Sigmoid colon (tissue), 6 donors: ENCODE measurements at regions not wholly inside any gene's neighbourhood (a gene's known extent, or its start where the extent isn't known, plus 50 kb on each side); places are given as distances from the start of the nearest gene placed in this dataset.

Experiments used
- DNase-seq: peaks from one replicate; pipeline ENCODE4 v3.0.0-alpha.2; 2019
- H3K27ac ChIP-seq, 4 donors: fragments of 200-600 bp; sonication (generic); one replicate each; pipeline ENCODE4 v1.5.1; 2016 to 2019; ENCODE audit warnings: mild to moderate bottlenecking in 1 of 4
- H3K27me3 ChIP-seq, 3 donors: fragments of 200-600 bp; sonication (generic); one replicate each; pipeline ENCODE4 v1.5.1; 2019; ENCODE audit warnings: mild to moderate bottlenecking in 1 of 3
- H3K36me3 ChIP-seq, 4 donors: fragments of 200-600 bp; sonication (generic); one replicate each; pipeline ENCODE4 v1.5.1; 2016 to 2019
- H3K4me1 ChIP-seq, 4 donors: fragments of 200-600 bp; sonication (generic); one replicate each; pipeline ENCODE4 v1.5.1; 2017 to 2019
- H3K4me3 ChIP-seq, 4 donors: fragments of 200-600 bp; sonication (generic); one replicate each; pipeline ENCODE4 v1.5.1; 2017 to 2019; ENCODE audit warnings: mild to moderate bottlenecking in 2 of 4, moderate library complexity in 1 of 4
- H3K9me3 ChIP-seq, 4 donors: fragments of 200-600 bp in 3 of 4; sonication (generic) in 3 of 4; one replicate each; pipeline versions ENCODE4 v1.5.1 to v1.6.1; 2013 to 2019
- CTCF ChIP-seq, 4 experiments: fragments of 450-650 bp in 3 of 4; fragments of 200-600 bp in 1 of 4; IDR thresholded peaks; one replicate each; pipeline ENCODE4 v1.5.1; 2016 to 2019; ENCODE audit warnings: antibody characterized with exemption in 4 of 4, mild to moderate bottlenecking in 3 of 4, moderate library complexity in 2 of 4
- EP300 ChIP-seq, 4 donors: sonication (generic); formaldehyde crosslinking; IDR thresholded peaks; one replicate each; pipeline ENCODE4 v1.6.1; 2017; ENCODE audit warnings: antibody characterized with exemption in 4 of 4
- POLR2A ChIP-seq, 2 donors: fragments of 450-650 bp; IDR thresholded peaks; one replicate each; pipeline ENCODE4 v1.6.1; 2016; ENCODE audit warnings: antibody characterized with exemption in 2 of 2, mild to moderate bottlenecking in 2 of 2, moderate library complexity in 2 of 2
- POLR2AphosphoS5 ChIP-seq, 4 donors: sonication (generic); formaldehyde crosslinking; IDR thresholded peaks; one replicate each; pipeline ENCODE4 v1.6.1; 2017; ENCODE audit warnings: antibody characterized with exemption in 4 of 4
- WGBS, 2 donors: extraction: QIAGEN DNeasy Blood & Tissue Kit; methylation state at CpG; one replicate each; pipeline ENCODE4 v1.1.7; 2013; 5-methylcytosine and 5-hydroxymethylcytosine counted together
- intact Hi-C: fragments of 100-400 bp; cut with DNase I; formaldehyde crosslinking; loops from one replicate; pipeline ENCODE4 v1.15.1; 2023
- small RNA-seq, 3 donors: library from RNA; depleted of rRNA; stranded (forward); fragments of <200 nt; gene quantifications; one replicate each; pipeline ENCODE3, GENCODE V24; 2016
- donor health status: healthy with polysubstance abuse.
- donor health status: healthy.

- H3K27ac ChIP-seq = no peak overlapping the region
- TF ChIP-seq POLR2AphosphoS5 (IDR thresholded peaks at IDR 0.05) (no peak), CTCF (IDR thresholded peaks at IDR 0.05) (no peak), EP300 (IDR thresholded peaks at IDR 0.05) (no peak), POLR2A (IDR thresholded peaks at IDR 0.05) (no peak)
- intact Hi-C loops = no loop called here
- DNase-seq = no peak
- H3K36me3 ChIP-seq = no peaks in the 10 kb centered on the region
- H3K4me3 ChIP-seq = no peak overlapping the region
- H3K4me1 ChIP-seq = peaks cover 0 to 12% (median 3%) of the 10 kb centered on the region in 4 donors
- no peaks in the 10 kb centered on the region for H3K9me3 ChIP-seq
- no peaks in the 10 kb centered on the region for H3K27me3 ChIP-seq
Observed at GRCh38 chr17:70017941-70018340, 57.1 kb upstream of the KCNJ16 start.

GRCh38 chr17:70021726-70022125 lies 53.3 kb upstream of the KCNJ16 start:
- 92 to 93% methylated on average over 5 of the region's 5 CpGs for WGBS, 2 donors
- TF ChIP-seq POLR2AphosphoS5 (IDR thresholded peaks at IDR 0.05) (no peak), CTCF (IDR thresholded peaks at IDR 0.05) (no peak), EP300 (IDR thresholded peaks at IDR 0.05) (no peak), POLR2A (IDR thresholded peaks at IDR 0.05) (no peak)
- peaks cover 0 to 12% (median 3%) of the 10 kb centered on the region in 4 donors for H3K4me1 ChIP-seq
- H3K27ac ChIP-seq = peak overlapping the region in 1 of 4 donors; percentile 65
- H3K27me3 ChIP-seq = no peaks in the 10 kb centered on the region
- intact Hi-C loops = no loop called here
- H3K4me3 ChIP-seq = no peak overlapping the region
- DNase-seq = no peak
- no peaks in the 10 kb centered on the region for H3K36me3 ChIP-seq
- no peaks in the 10 kb centered on the region for H3K9me3 ChIP-seq

GRCh38 chr17:70022175-70022574 lies 52.9 kb upstream of the KCNJ16 start:
- H3K27ac ChIP-seq = peak overlapping the region in 1 of 4 donors; percentile 65
- peaks cover 0 to 12% (median 3%) of the 10 kb centered on the region in 4 donors for H3K4me1 ChIP-seq
- H3K4me3 ChIP-seq = no peak overlapping the region
- no peak for TF ChIP-seq POLR2AphosphoS5 (IDR thresholded peaks at IDR 0.05)
- TF ChIP-seq CTCF (IDR thresholded peaks at IDR 0.05) = no peak
- no peak for TF ChIP-seq EP300 (IDR thresholded peaks at IDR 0.05)
- TF ChIP-seq POLR2A (IDR thresholded peaks at IDR 0.05) = no peak
- no peak for DNase-seq
- intact Hi-C loops = no loop called here
- no peaks in the 10 kb centered on the region for H3K9me3 ChIP-seq
- no peaks in the 10 kb centered on the region for H3K36me3 ChIP-seq
- 76 to 77% methylated on average over 3 of the region's 3 CpGs for WGBS, 2 donors
- H3K27me3 ChIP-seq = no peaks in the 10 kb centered on the region

GRCh38 chr17:70024253-70024652 lies 50.8 kb upstream of the KCNJ16 start:
- no peak for DNase-seq
- Histone ChIP-seq H3K9me3 (no peaks in the 10 kb centered on the region), H3K4me3 (no peak overlapping the region), H3K27me3 (no peaks in the 10 kb centered on the region), H3K27ac (no peak overlapping the region), H3K36me3 (no peaks in the 10 kb centered on the region), H3K4me1 (peaks cover 0 to 12% (median 3%) of the 10 kb centered on the region in 4 donors)
- no peak for TF ChIP-seq POLR2AphosphoS5 (IDR thresholded peaks at IDR 0.05)
- intact Hi-C loops = no loop called here
- WGBS, 2 donors = 97 to 99% methylated on average over 1 of the region's 1 CpG

Small RNAs in the stretch of these regions (small RNA-seq; reads per million reads assigned to genes)
- gene AC002545.1 = 0 reads per million in 3 donors
- 0 reads per million in 3 donors for gene RF00019
